Retinal pigment epithelial cell (primary cell): ENCODE measurements at regions not wholly inside any gene's neighbourhood (a gene's known extent, or its start where the extent isn't known, plus 50 kb on each side); places are given as distances from the start of the nearest gene placed in this dataset.
A peak's percentile ranks its signal among the peaks of the same experiment; 100 is the strongest.

Source experiments
- DNase-seq: peaks from one replicate; pipeline ENCODE4 v3.0.0-alpha.2; 2010; ENCODE audit warnings: low read depth
- H3K4me3 ChIP-seq: 2 replicates; pipeline ENCODE4 v1.5.1; 2011; ENCODE audit warnings: mild to moderate bottlenecking, low read length, control low read depth, moderate library complexity
- TF ChIP-seq, protein P1 (sequence below): conservative IDR thresholded peaks from 2 replicates; pipeline ENCODE4 v1.5.1; 2011; ENCODE audit warnings: low read depth, low read length, control low read depth, inconsistent platforms

GRCh38 chr3:168341192-168341815, 245.6 kb upstream of the GOLIM4 start:
- DNase-seq = peak; percentile 97
- TF ChIP-seq, protein P1, sequence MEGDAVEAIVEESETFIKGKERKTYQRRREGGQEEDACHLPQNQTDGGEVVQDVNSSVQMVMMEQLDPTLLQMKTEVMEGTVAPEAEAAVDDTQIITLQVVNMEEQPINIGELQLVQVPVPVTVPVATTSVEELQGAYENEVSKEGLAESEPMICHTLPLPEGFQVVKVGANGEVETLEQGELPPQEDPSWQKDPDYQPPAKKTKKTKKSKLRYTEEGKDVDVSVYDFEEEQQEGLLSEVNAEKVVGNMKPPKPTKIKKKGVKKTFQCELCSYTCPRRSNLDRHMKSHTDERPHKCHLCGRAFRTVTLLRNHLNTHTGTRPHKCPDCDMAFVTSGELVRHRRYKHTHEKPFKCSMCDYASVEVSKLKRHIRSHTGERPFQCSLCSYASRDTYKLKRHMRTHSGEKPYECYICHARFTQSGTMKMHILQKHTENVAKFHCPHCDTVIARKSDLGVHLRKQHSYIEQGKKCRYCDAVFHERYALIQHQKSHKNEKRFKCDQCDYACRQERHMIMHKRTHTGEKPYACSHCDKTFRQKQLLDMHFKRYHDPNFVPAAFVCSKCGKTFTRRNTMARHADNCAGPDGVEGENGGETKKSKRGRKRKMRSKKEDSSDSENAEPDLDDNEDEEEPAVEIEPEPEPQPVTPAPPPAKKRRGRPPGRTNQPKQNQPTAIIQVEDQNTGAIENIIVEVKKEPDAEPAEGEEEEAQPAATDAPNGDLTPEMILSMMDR = no peak
- H3K4me3 ChIP-seq = no peak overlapping the region

- H3K4me3 ChIP-seq = no peak overlapping the region
- TF ChIP-seq, protein P1 = no peak
- no peak for DNase-seq
These were observed 242.4 kb upstream of the GOLIM4 start for GRCh38 chr3:168338161-168338560.

GRCh38 chr3:168336276-168336675, 240.6 kb upstream of the GOLIM4 start:
- H3K4me3 ChIP-seq = no peak overlapping the region
- TF ChIP-seq, protein P1 = no peak
- DNase-seq = no peak

- H3K4me3 ChIP-seq = no peak overlapping the region
- DNase-seq = no peak
- TF ChIP-seq, protein P1 = no peak
These were observed 237.7 kb upstream of the GOLIM4 start for GRCh38 chr3:168333410-168333935.

GRCh38 chr3:168331756-168332155, 236.0 kb upstream of the GOLIM4 start:
- no peak for DNase-seq
- TF ChIP-seq, protein P1 = no peak
- no peak overlapping the region for H3K4me3 ChIP-seq

DNA sequence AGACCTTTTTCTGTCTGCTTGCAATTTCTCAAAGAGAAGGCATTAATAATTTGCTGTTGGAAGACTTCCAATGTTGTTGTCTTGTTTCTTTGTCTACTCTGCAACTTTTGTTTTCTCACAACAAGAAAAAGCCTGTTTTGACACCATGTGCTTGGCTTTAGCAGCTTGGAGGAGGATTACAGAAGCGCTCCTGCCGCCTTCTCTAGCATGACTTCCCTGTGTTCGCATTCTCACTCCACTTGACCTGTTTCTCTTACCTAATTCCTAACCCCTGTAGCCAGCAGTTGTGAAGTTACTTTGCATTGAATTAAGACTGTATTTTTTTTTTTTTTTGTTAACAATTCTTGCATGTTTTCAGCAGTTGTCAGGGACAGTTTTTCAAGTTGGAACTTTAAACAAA, 235.3 kb upstream of the GOLIM4 start:
- H3K4me3 ChIP-seq = no peak overlapping the region
- TF ChIP-seq, protein P1 = no peak
- DNase-seq = no peak

DNA sequence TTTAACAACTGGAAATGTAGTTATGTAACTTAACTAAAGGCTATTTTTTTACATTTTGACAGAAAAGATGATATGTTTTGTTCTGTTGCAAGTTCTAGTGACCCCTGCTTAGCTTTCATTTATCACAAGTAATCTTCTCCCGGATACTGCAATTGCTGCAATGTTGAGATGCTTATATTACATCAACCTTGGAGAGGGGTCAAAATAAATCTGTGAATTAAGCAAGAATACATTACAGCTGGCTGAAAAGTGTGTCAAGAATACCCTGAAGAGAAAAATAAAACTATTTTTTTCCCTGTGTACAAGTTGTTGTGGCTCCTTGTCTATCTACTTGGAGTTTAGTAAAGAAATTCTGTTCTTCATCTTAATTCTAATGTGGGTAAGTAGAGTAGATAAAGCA, 232.1 kb upstream of the GOLIM4 start:
- TF ChIP-seq, protein P1 = no peak
- DNase-seq = no peak
- H3K4me3 ChIP-seq = no peak overlapping the region
